Mesendoderm (in vitro differentiated cells): ENCODE measurements at regions not wholly inside any gene's neighbourhood (a gene's known extent, or its start where the extent isn't known, plus 50 kb on each side); places are given as distances from the start of the nearest gene placed in this dataset.

ENCODE experiments used
- DNase-seq: peaks from one replicate; pipeline ENCODE4 v3.0.0; 2013
- H2AK5ac ChIP-seq: 2 replicates; pipeline ENCODE4 v1.6.1; 2013; ENCODE audit warnings: low read length, inconsistent platforms
- H2BK120ac ChIP-seq: 2 replicates; pipeline ENCODE4 v1.6.1; 2013; ENCODE audit warnings: low read depth, mild to moderate bottlenecking, low read length, moderate library complexity, mixed read lengths
- H2BK15ac ChIP-seq: replicated peaks from 2 replicates; pipeline ENCODE4 v1.6.1; 2013; ENCODE audit warnings: low read depth, mild to moderate bottlenecking, moderate library complexity
- H2BK5ac ChIP-seq: 2 replicates; pipeline ENCODE4 v1.6.1; 2013; ENCODE audit warnings: low read length, inconsistent platforms
- H3K18ac ChIP-seq: 2 replicates; pipeline ENCODE4 v1.6.1; 2013; ENCODE audit warnings: mild to moderate bottlenecking, low read length, mixed read lengths
- H3K23ac ChIP-seq: one replicate; pipeline ENCODE4 v1.6.1; 2013; ENCODE audit warnings: low read length
- H3K27ac ChIP-seq: 2 replicates; pipeline ENCODE4 v1.5.1; 2013; ENCODE audit warnings: low read depth, mild to moderate bottlenecking, inconsistent platforms, low read length, moderate library complexity
- H3K27me3 ChIP-seq: 2 replicates; pipeline ENCODE4 v1.6.1; 2013; ENCODE audit warnings: low read length, control low read depth, mild to moderate bottlenecking, inconsistent platforms; ENCODE audit not compliant: insufficient read depth, poor library complexity
- H3K36me3 ChIP-seq: 2 replicates; pipeline ENCODE4 v1.6.1; 2013; ENCODE audit warnings: low read length, inconsistent platforms; ENCODE audit not compliant: control insufficient read depth, insufficient read depth
- H3K4ac ChIP-seq: one replicate; pipeline ENCODE4 v1.6.1; 2013; ENCODE audit warnings: low read depth, mild to moderate bottlenecking, low read length, moderate library complexity
- H3K4me1 ChIP-seq: 2 replicates; pipeline ENCODE4 v1.6.1; 2013; ENCODE audit warnings: low read depth, low read length, inconsistent platforms; ENCODE audit not compliant: control insufficient read depth
- H3K4me2 ChIP-seq: 2 replicates; pipeline ENCODE4 v1.6.1; 2013; ENCODE audit warnings: low read length
- H3K4me3 ChIP-seq: 2 replicates; pipeline ENCODE4 v1.5.1; 2013; ENCODE audit warnings: mild to moderate bottlenecking, low read length
- H3K56ac ChIP-seq: one replicate; pipeline ENCODE4 v1.6.1; 2013; ENCODE audit warnings: low read length
- H3K79me1 ChIP-seq: 2 replicates; pipeline ENCODE4 v1.6.1; 2013; ENCODE audit warnings: low read length, inconsistent platforms
- H3K79me2 ChIP-seq: 2 replicates; pipeline ENCODE4 v1.6.1; 2013; ENCODE audit warnings: mild to moderate bottlenecking, low read length; ENCODE audit not compliant: control insufficient read depth, insufficient read depth
- H3K9ac ChIP-seq: 2 replicates; pipeline ENCODE4 v1.6.1; 2013; ENCODE audit warnings: low read length, inconsistent platforms
- H4K5ac ChIP-seq: one replicate; pipeline ENCODE4 v1.6.1; 2013; ENCODE audit warnings: low read length
- H4K8ac ChIP-seq: one replicate; pipeline ENCODE4 v1.6.1; 2013; ENCODE audit warnings: low read depth, mild to moderate bottlenecking, control low read depth, low read length, moderate library complexity
- WGBS: extraction: QIAGEN DNeasy Blood & Tissue Kit; methylation state at CpG from one replicate; pipeline ENCODE4 v1.1.7; 2013; ENCODE audit warnings: low lambda C conversion rate, missing lambda C conversion rate; ENCODE audit not compliant: insufficient coverage; ENCODE audit errors: extremely low coverage; 5-methylcytosine and 5-hydroxymethylcytosine counted together

GRCh38 chr2:150097402-150097801, 390.1 kb downstream of the RND3 start:
- H3K4me1 ChIP-seq: no peaks in the 10 kb centered on the region
- H2BK5ac ChIP-seq: no peak overlapping the region
- no peaks in the 10 kb centered on the region for H3K27me3 ChIP-seq
- no peak overlapping the region for H3K4ac ChIP-seq
- WGBS: no CpG with 5 or more reads among the region's 3 CpGs
- DNase-seq: no peak
- no peaks in the 10 kb centered on the region for H3K79me1 ChIP-seq
- H3K9ac ChIP-seq: no peak overlapping the region
- H3K56ac ChIP-seq: no peak overlapping the region
- H3K18ac ChIP-seq: no peak overlapping the region
- H3K79me2 ChIP-seq: no peaks in the 10 kb centered on the region
- H4K8ac ChIP-seq: no peak overlapping the region
- H3K36me3 ChIP-seq: no peaks in the 10 kb centered on the region
- no peak overlapping the region for H2AK5ac ChIP-seq
- H4K5ac ChIP-seq: no peak overlapping the region
- no peak overlapping the region for H3K4me2 ChIP-seq
- H3K23ac ChIP-seq: no peak overlapping the region
- H2BK120ac ChIP-seq: no peak overlapping the region
- no peak overlapping the region for H3K4me3 ChIP-seq
- H2BK15ac ChIP-seq: no peak overlapping the region
- H3K27ac ChIP-seq: no peak overlapping the region

GRCh38 chr2:150095361-150096095, 391.9 kb downstream of the RND3 start:
- Histone ChIP-seq H3K4me1 (no peaks in the 10 kb centered on the region), H3K23ac (no peak overlapping the region), H4K5ac (no peak overlapping the region), H2BK15ac (no peak overlapping the region), H3K27me3 (no peaks in the 10 kb centered on the region), H2BK120ac (no peak overlapping the region), H3K4me3 (no peak overlapping the region), H3K27ac (no peak overlapping the region), H3K79me1 (no peaks in the 10 kb centered on the region), H3K4me2 (no peak overlapping the region), H3K18ac (no peak overlapping the region), H2BK5ac (no peak overlapping the region), H4K8ac (no peak overlapping the region), H3K79me2 (no peaks in the 10 kb centered on the region), H2AK5ac (no peak overlapping the region), H3K36me3 (no peaks in the 10 kb centered on the region), H3K9ac (no peak overlapping the region), H3K56ac (no peak overlapping the region), H3K4ac (no peak overlapping the region)
- DNase-seq: no peak
- no CpG with 5 or more reads among the region's 3 CpGs for WGBS

- no peak overlapping the region for H3K9ac ChIP-seq
- H2BK15ac ChIP-seq: no peak overlapping the region
- H2AK5ac ChIP-seq: no peak overlapping the region
- H4K8ac ChIP-seq: no peak overlapping the region
- no peak overlapping the region for H3K4me2 ChIP-seq
- no peaks in the 10 kb centered on the region for H3K36me3 ChIP-seq
- H3K4ac ChIP-seq: no peak overlapping the region
- no peak overlapping the region for H3K18ac ChIP-seq
- H3K27me3 ChIP-seq: no peaks in the 10 kb centered on the region
- H4K5ac ChIP-seq: no peak overlapping the region
- no peak overlapping the region for H3K27ac ChIP-seq
- H3K23ac ChIP-seq: no peak overlapping the region
- no peak overlapping the region for H2BK5ac ChIP-seq
- H3K79me1 ChIP-seq: no peaks in the 10 kb centered on the region
- H3K4me1 ChIP-seq: peaks cover 2% of the 10 kb centered on the region
- no peak for DNase-seq
- H2BK120ac ChIP-seq: no peak overlapping the region
- WGBS: no CpG with 5 or more reads among the region's 4 CpGs
- H3K56ac ChIP-seq: no peak overlapping the region
- H3K4me3 ChIP-seq: no peak overlapping the region
- no peaks in the 10 kb centered on the region for H3K79me2 ChIP-seq
Observed at GRCh38 chr2:150091846-150092245, 395.6 kb downstream of the RND3 start.

DNA sequence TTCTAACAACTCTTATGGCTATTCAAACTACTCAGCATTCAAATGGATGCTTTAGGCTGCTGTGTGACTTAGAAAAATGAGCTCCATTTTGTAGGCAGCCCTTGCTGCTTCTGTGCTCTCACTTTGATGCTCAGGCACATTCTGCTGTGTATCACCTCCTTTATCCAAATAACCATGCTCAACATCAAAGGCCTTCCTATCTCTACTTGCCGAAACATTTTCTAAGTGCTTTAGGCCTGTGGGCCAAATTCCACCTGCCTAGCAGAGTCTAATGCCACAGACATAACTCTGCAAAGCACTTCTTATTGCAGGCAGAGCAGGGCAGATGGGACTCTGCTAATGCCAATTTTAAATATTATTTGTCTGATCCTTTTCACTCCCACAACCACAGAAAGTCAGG, 397.4 kb downstream of the RND3 start:
- no peak for DNase-seq
- no peak overlapping the region for H4K5ac ChIP-seq
- no peaks in the 10 kb centered on the region for H3K79me1 ChIP-seq
- no peaks in the 10 kb centered on the region for H3K36me3 ChIP-seq
- peaks cover 2% of the 10 kb centered on the region for H3K4me1 ChIP-seq
- H3K27ac ChIP-seq: no peak overlapping the region
- no peaks in the 10 kb centered on the region for H3K27me3 ChIP-seq
- H3K4ac ChIP-seq: no peak overlapping the region
- no CpG with 5 or more reads among the region's 1 CpG for WGBS
- H2AK5ac ChIP-seq: no peak overlapping the region
- no peak overlapping the region for H2BK120ac ChIP-seq
- H3K4me2 ChIP-seq: no peak overlapping the region
- no peaks in the 10 kb centered on the region for H3K79me2 ChIP-seq
- H3K18ac ChIP-seq: no peak overlapping the region
- H3K23ac ChIP-seq: no peak overlapping the region
- no peak overlapping the region for H2BK5ac ChIP-seq
- no peak overlapping the region for H2BK15ac ChIP-seq
- no peak overlapping the region for H4K8ac ChIP-seq
- H3K9ac ChIP-seq: no peak overlapping the region
- H3K56ac ChIP-seq: no peak overlapping the region
- H3K4me3 ChIP-seq: no peak overlapping the region

DNA sequence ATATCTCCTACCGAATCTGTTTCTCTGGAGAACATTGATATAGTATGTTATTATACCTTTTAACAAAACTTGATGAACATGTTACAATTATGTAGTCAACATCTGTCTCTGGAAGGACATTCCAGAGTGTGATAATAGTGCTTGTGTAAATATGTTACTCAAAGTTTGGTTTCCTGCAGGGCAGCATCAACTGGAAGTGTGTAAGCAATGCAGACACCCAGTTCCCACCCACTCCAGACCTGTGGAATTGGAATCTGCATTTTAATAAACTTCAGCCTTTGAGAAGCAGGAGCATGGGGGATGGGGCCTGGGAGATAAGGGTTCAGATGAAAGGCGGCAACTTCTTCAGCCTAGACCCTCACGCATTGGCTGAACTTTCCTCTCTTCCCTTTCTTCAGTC, 398.9 kb downstream of the RND3 start:
- no peak overlapping the region for H3K4me3 ChIP-seq
- H3K79me1 ChIP-seq: no peaks in the 10 kb centered on the region
- no peak overlapping the region for H3K56ac ChIP-seq
- WGBS: no CpG with 5 or more reads among the region's 3 CpGs
- no peak overlapping the region for H2BK15ac ChIP-seq
- H3K4me2 ChIP-seq: no peak overlapping the region
- H3K36me3 ChIP-seq: no peaks in the 10 kb centered on the region
- H4K8ac ChIP-seq: no peak overlapping the region
- no peak overlapping the region for H2BK5ac ChIP-seq
- H3K4ac ChIP-seq: no peak overlapping the region
- H4K5ac ChIP-seq: no peak overlapping the region
- no peak overlapping the region for H2BK120ac ChIP-seq
- peak; percentile 31 for DNase-seq
- H3K79me2 ChIP-seq: no peaks in the 10 kb centered on the region
- no peaks in the 10 kb centered on the region for H3K27me3 ChIP-seq
- H3K9ac ChIP-seq: no peak overlapping the region
- no peak overlapping the region for H3K18ac ChIP-seq
- H3K23ac ChIP-seq: no peak overlapping the region
- H3K4me1 ChIP-seq: peaks cover 2% of the 10 kb centered on the region
- H3K27ac ChIP-seq: no peak overlapping the region
- H2AK5ac ChIP-seq: no peak overlapping the region

DNA sequence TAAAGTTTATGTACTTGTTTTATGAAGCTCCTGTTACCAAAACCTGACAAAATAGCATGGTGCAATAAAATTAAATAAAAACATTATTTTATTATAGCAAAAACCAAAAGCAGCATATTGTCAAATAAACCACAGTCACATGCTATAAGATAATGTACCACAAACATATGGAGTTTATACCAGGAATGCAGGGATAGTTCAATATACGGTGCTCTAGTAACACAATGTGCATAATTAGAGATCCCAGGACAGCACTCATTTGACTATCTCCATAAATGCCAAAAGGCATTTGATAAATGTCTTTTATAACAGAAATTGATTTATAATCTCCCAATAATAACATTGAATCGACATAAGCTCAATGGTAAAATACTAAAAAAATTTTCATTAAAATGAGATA, 402.0 kb downstream of the RND3 start:
- no peak overlapping the region for H2BK120ac ChIP-seq
- H4K8ac ChIP-seq: no peak overlapping the region
- no peak overlapping the region for H3K4ac ChIP-seq
- DNase-seq: no peak
- H3K4me3 ChIP-seq: no peak overlapping the region
- peaks cover 2% of the 10 kb centered on the region for H3K4me1 ChIP-seq
- no peak overlapping the region for H3K4me2 ChIP-seq
- H3K27me3 ChIP-seq: no peaks in the 10 kb centered on the region
- no peaks in the 10 kb centered on the region for H3K79me1 ChIP-seq
- no CpG with 5 or more reads among the region's 2 CpGs for WGBS
- no peak overlapping the region for H2AK5ac ChIP-seq
- no peak overlapping the region for H3K18ac ChIP-seq
- no peak overlapping the region for H3K56ac ChIP-seq
- H2BK5ac ChIP-seq: no peak overlapping the region
- no peak overlapping the region for H2BK15ac ChIP-seq
- H4K5ac ChIP-seq: no peak overlapping the region
- H3K36me3 ChIP-seq: no peaks in the 10 kb centered on the region
- H3K79me2 ChIP-seq: no peaks in the 10 kb centered on the region
- H3K23ac ChIP-seq: no peak overlapping the region
- no peak overlapping the region for H3K9ac ChIP-seq
- H3K27ac ChIP-seq: no peak overlapping the region
